PC-3 (cell line): ENCODE measurements at regions not wholly inside any gene's neighbourhood (a gene's known extent, or its start where the extent isn't known, plus 50 kb on each side); places are given as distances from the start of the nearest gene placed in this dataset.

Source experiments
- ATAC-seq: fragments of 200-7000 bp; cut with Tn5 transposase; 2 replicates; pipeline ENCODE4 v1.9.1; 2020; ENCODE audit warnings: mild to moderate bottlenecking, moderate library complexity
- BruUV-seq: library from RNA; stranded (reverse); fragments of 400-500 nt; replicated peaks from 2 replicates; lab custom pipeline; 2021; lab: Mats Ljungman, UMichigan
- CTCF ChIA-PET: fragments of 300-600 bp; sonication (Branson Sonifier 250); formaldehyde crosslinking; loops from one replicate; lab custom pipeline; 2022; ENCODE audit warnings: antibody characterized with exemption; lab: Charles Lee
- POLR2A ChIA-PET: fragments of 300-600 bp; sonication (Branson Sonifier 250); formaldehyde crosslinking; loops from one replicate; lab custom pipeline; 2022; ENCODE audit warnings: antibody characterized with exemption; ENCODE audit not compliant: unreplicated experiment; lab: Charles Lee
- DNase-seq: peaks from one replicate; pipeline ENCODE4 v3.0.0-alpha.2; 2015
- H2AFZ ChIP-seq: fragments of 300-600 bp; sonication (generic); 2 replicates; pipeline ENCODE4 v1.6.0; 2016; ENCODE audit warnings: antibody characterized with exemption, low read length
- H3F3A ChIP-seq: fragments of 300-600 bp; sonication (generic); one replicate; pipeline ENCODE4 v1.6.0; 2017; ENCODE audit warnings: antibody characterized with exemption, low read length, control low read depth, mild to moderate bottlenecking; ENCODE audit not compliant: unreplicated experiment
- H3K27ac ChIP-seq: fragments of 300-600 bp; sonication (generic); 2 replicates; pipeline ENCODE4 v1.5.1; 2016; ENCODE audit warnings: mild to moderate bottlenecking, low read length
- H3K27me3 ChIP-seq: fragments of 300-600 bp; sonication (generic); 2 replicates; pipeline ENCODE4 v1.6.1; 2016; ENCODE audit warnings: low read length, mixed read lengths
- H3K36me3 ChIP-seq: fragments of 300-600 bp; sonication (generic); 2 replicates; pipeline ENCODE4 v1.6.1; 2016; ENCODE audit warnings: low read depth, mixed run types, low read length, mixed read lengths
- H3K4me1 ChIP-seq: fragments of 300-600 bp; sonication (generic); 2 replicates; pipeline ENCODE4 v1.5.1; 2016; ENCODE audit warnings: low read length; ENCODE audit not compliant: insufficient read depth
- H3K4me2 ChIP-seq: fragments of 300-600 bp; sonication (generic); 2 replicates; pipeline ENCODE4 v1.6.0; 2016; ENCODE audit warnings: low read length
- H3K4me3 ChIP-seq: fragments of 300-600 bp; sonication (generic); 2 replicates; pipeline ENCODE4 v1.5.1; 2016; ENCODE audit warnings: mild to moderate bottlenecking, low read length, mixed read lengths
- H3K79me2 ChIP-seq: fragments of 300-600 bp; sonication (generic); 2 replicates; pipeline ENCODE4 v1.6.1; 2017; ENCODE audit warnings: low read length, mixed read lengths
- H3K9ac ChIP-seq: fragments of 300-600 bp; sonication (generic); 2 replicates; pipeline ENCODE4 v1.6.0; 2016; ENCODE audit warnings: mild to moderate bottlenecking, low read length
- H3K9me2 ChIP-seq: fragments of 300-600 bp; sonication (generic); replicated peaks from 2 replicates; pipeline ENCODE4 v1.6.1; 2016; ENCODE audit warnings: mixed run types, low read length, mixed read lengths
- H3K9me3 ChIP-seq: fragments of 300-600 bp; sonication (generic); 2 replicates; pipeline ENCODE4 v1.6.1; 2016; ENCODE audit warnings: low read length, mixed read lengths
- H4K20me1 ChIP-seq: fragments of 300-600 bp; sonication (generic); 2 replicates; pipeline ENCODE4 v1.6.1; 2016; ENCODE audit warnings: low read length, mixed read lengths
- CTCF ChIP-seq: fragments of 300-600 bp; sonication (generic); conservative IDR thresholded peaks from 2 replicates; pipeline ENCODE4 v1.5.1; 2017; ENCODE audit warnings: antibody characterized with exemption, low read depth, mild to moderate bottlenecking, low read length
- EZH2 ChIP-seq: fragments of 300-600 bp; sonication (generic); IDR thresholded peaks from one replicate; pipeline ENCODE4 v1.6.1; 2017; ENCODE audit warnings: antibody characterized with exemption, mild to moderate bottlenecking, low read length; ENCODE audit not compliant: unreplicated experiment
- EZH2phosphoT487 ChIP-seq: fragments of 300-600 bp; sonication (generic); IDR thresholded peaks from 2 replicates; pipeline ENCODE4 v1.6.1; 2018; ENCODE audit warnings: mild to moderate bottlenecking, antibody characterized with exemption, low read length, borderline replicate concordance
- intact Hi-C: fragments of 100-400 bp; cut with micrococcal nuclease; formaldehyde crosslinking; loops from 2 replicates; pipeline ENCODE4 v1.9.0; 2023

GRCh38 chr5:8848997-8849594, 696.8 kb downstream of the SEMA5A start:
- POLR2A ChIA-PET = no interaction called here
- Histone ChIP-seq H3K36me3 (no peaks in the 10 kb centered on the region), H3F3A (no peaks in the 10 kb centered on the region), H3K27me3 (no peaks in the 10 kb centered on the region), H3K9me2 (no peaks in the 10 kb centered on the region), H3K9me3 (no peaks in the 10 kb centered on the region), H3K79me2 (no peaks in the 10 kb centered on the region), H3K4me3 (no peak overlapping the region), H3K4me2 (peak overlapping the region; percentile 35), H3K9ac (peak overlapping the region; percentile 11), H4K20me1 (no peaks in the 10 kb centered on the region), H3K4me1 (peaks cover 33% of the 10 kb centered on the region), H3K27ac (peak overlapping the region; percentile 46), H2AFZ (no peak overlapping the region)
- TF ChIP-seq CTCF = no peak
- no TSS peak for BruUV-seq
- CTCF ChIA-PET = no interaction called here
- intact Hi-C loops = loop anchor here (1.0 kb wide), 1 partner anchor 58 kb away; no protein-coding TSS in a partner anchor
- peak; percentile 79 for ATAC-seq
- peak; percentile 95 for DNase-seq

GRCh38 chr5:8851101-8851500, 694.8 kb downstream of the SEMA5A start:
- H3K9me3 ChIP-seq = no peaks in the 10 kb centered on the region
- BruUV-seq = no TSS peak
- ChIA-PET CTCF (interaction anchor here (0.6 kb wide), 1 partner anchor 547 kb away, joined by 3 read pairs; no protein-coding TSS in a partner anchor), POLR2A (no interaction called here)
- H3F3A ChIP-seq = no peaks in the 10 kb centered on the region
- no peaks in the 10 kb centered on the region for H3K79me2 ChIP-seq
- intact Hi-C loops = loop anchor here (10.0 kb wide), 1 partner anchor 524 kb away; no protein-coding TSS in a partner anchor
- peak; percentile 19 for ATAC-seq
- H3K9ac ChIP-seq = no peak overlapping the region
- no peak overlapping the region for H2AFZ ChIP-seq
- H3K27me3 ChIP-seq = no peaks in the 10 kb centered on the region
- H3K9me2 ChIP-seq = no peaks in the 10 kb centered on the region
- no peaks in the 10 kb centered on the region for H3K36me3 ChIP-seq
- H3K4me2 ChIP-seq = no peak overlapping the region
- no peak overlapping the region for H3K4me3 ChIP-seq
- no peaks in the 10 kb centered on the region for H4K20me1 ChIP-seq
- TF ChIP-seq CTCF = peak; percentile 48; the same call in 1 of the 2 replicates
- TF ChIP-seq EZH2phosphoT487 = no peak
- DNase-seq = peak; percentile 21
- H3K4me1 ChIP-seq = peaks cover 17% of the 10 kb centered on the region
- H3K27ac ChIP-seq = no peak overlapping the region

- no peaks in the 10 kb centered on the region for H3K79me2 ChIP-seq
- H3K9me2 ChIP-seq = no peaks in the 10 kb centered on the region
- POLR2A ChIA-PET = no interaction called here
- H3K27ac ChIP-seq = no peak overlapping the region
- no TSS peak for BruUV-seq
- no peaks in the 10 kb centered on the region for H3K36me3 ChIP-seq
- H3K4me3 ChIP-seq = no peak overlapping the region
- CTCF ChIA-PET = no interaction called here
- H3K9me3 ChIP-seq = no peaks in the 10 kb centered on the region
- H2AFZ ChIP-seq = no peak overlapping the region
- H3F3A ChIP-seq = no peaks in the 10 kb centered on the region
- H4K20me1 ChIP-seq = no peaks in the 10 kb centered on the region
- no peak overlapping the region for H3K9ac ChIP-seq
- no peak for TF ChIP-seq EZH2
- no peak for TF ChIP-seq CTCF
- TF ChIP-seq EZH2phosphoT487 = no peak
- ATAC-seq (no peak), DNase-seq (no peak)
- H3K4me2 ChIP-seq = no peak overlapping the region
- no peaks in the 10 kb centered on the region for H3K4me1 ChIP-seq
- no peaks in the 10 kb centered on the region for H3K27me3 ChIP-seq
- intact Hi-C loops = loop anchor here (10.0 kb wide), 1 partner anchor 518 kb away; no protein-coding TSS in a partner anchor
These were observed 688.8 kb downstream of the SEMA5A start for GRCh38 chr5:8857051-8857450.
